ENCODE measurements at regions not wholly inside any gene's neighbourhood (a gene's known extent, or its start where the extent isn't known, plus 50 kb on each side); places are given as distances from the start of the nearest gene placed in this dataset.

GRCh38 chr16:72723781-72724180 is 324.1 kb downstream of the ZFHX3 start:
- no peak for TF ChIP-seq CTCF (IDR thresholded peaks at IDR 0.05)
- TF ChIP-seq POLR2A (IDR thresholded peaks at IDR 0.05), result no peak

All from vagina (tissue), 2 donors.